ENCODE measurements at regions not wholly inside any gene's neighbourhood (a gene's known extent, or its start where the extent isn't known, plus 50 kb on each side); places are given as distances from the start of the nearest gene placed in this dataset.
"Not testable (repeated sequence)": the region's sequence is repeated elsewhere in the genome, so short reads cannot be mapped to it uniquely, and the experiment has no call there.

DNA sequence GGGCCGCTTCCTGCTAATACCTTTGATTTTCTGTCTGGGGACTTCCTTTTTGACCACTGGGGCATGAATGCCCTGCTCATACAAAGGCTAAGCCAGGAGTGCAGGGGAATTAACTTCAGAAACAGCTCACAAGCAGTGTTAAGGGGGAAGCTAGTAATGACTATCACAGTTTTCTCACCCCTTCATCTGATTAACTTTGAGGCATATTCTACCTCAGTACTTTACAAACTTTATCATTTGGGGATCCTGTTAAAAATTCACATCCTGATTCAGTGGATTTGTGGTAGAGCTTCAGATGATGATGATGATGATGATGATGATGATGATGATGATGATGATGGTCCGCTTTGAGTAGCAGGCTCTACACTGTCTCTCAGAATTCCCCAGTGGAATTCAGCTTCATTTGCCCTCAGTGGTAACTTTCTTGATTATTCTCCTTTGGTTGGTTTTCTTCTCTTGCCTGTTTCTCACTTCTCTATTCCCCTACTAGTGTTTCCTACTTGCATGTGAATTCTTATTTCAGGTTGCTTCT, 78.4 kb upstream of the TMEM170B start:
- DNase-seq (ENCODE audit: low spot score), result no peak

DNA sequence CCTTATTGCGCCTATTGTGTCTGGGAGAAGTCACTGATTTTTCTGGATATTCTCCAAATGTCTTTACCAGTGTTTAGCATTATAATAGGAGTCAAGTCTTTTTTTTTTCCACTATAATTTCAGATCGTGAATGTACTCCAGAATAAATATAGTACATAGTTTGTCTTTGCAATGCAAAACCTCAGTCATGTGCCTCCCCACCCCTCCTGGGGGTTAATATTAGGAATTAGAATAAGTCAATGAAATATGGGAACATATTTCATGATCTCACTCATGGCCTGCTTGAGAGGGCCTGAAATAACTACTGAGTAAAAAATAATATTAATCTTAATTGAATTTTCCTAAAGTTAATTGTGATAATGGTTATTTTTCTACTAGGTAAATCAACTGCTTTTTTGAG, 79.0 kb upstream of the TMEM170B start:
- intact Hi-C loops (cut with DNase I), result no loop called here
- no peak for DNase-seq (ENCODE audit: low spot score)

More for the DNA sequence above, 78.4 kb upstream of the TMEM170B start:
- intact Hi-C loops (cut with DNase I), result no loop called here

GRCh38 chr6:11457422-11457821, 80.1 kb upstream of the TMEM170B start:
- DNase-seq (ENCODE audit: low spot score); intact Hi-C loops (cut with DNase I): not testable (repeated sequence)

GRCh38 chr6:11452106-11452505, 85.4 kb upstream of the TMEM170B start:
- intact Hi-C loops (cut with DNase I), result not testable (repeated sequence)

GRCh38 chr6:11450037-11450436, 87.5 kb upstream of the TMEM170B start:
- intact Hi-C loops (cut with DNase I), result no loop called here
- DNase-seq (ENCODE audit: low spot score), result no peak

More at GRCh38 chr6:11452106-11452505, 85.4 kb upstream of the TMEM170B start:
- DNase-seq (ENCODE audit: low spot score), result not testable (repeated sequence)

DNA sequence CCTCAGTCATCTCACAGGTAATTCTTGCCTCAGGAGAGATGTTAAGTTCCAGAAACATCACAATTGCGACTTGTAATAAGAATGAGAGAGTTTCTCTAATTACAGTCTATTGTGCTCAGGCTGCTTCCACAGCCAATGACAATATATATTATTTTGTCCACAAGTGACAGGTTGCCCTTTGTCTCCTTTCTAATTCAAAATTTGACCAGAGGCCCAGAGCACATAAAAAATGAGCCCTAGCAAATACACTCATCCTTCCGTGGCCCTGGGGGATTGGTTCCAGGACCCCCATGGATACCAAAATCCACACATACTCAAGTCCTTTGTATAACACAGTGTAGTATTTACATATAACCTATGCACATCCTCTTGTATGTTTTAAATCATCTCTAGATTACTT, 88.1 kb upstream of the TMEM170B start:
- intact Hi-C loops (cut with DNase I), result no loop called here
- DNase-seq (ENCODE audit: low spot score), result no peak

GRCh38 chr6:11448038-11448437, 89.5 kb upstream of the TMEM170B start:
- intact Hi-C loops (cut with DNase I), result no loop called here
- DNase-seq (ENCODE audit: low spot score), result no peak

DNA sequence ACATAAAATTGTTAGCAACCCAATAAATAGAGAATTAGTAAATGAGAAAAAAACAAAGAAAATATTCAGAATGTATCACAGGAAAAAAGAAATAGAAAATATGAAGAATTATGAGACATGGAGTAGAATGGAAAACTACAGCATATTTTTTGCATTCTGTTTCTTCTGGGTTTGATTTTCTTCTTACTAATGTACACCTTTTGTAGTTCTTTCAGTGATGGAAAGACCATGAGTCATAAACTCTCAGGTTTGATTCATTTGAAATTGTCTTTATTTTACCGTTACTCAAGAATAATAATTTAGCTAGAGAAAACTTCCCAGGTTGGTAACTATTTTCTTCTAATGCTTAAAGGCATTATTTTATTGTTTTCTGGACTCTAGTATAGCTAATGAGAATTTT, 90.3 kb upstream of the TMEM170B start:
- intact Hi-C loops (cut with DNase I), result no loop called here
- DNase-seq (ENCODE audit: low spot score), result no peak

DNA sequence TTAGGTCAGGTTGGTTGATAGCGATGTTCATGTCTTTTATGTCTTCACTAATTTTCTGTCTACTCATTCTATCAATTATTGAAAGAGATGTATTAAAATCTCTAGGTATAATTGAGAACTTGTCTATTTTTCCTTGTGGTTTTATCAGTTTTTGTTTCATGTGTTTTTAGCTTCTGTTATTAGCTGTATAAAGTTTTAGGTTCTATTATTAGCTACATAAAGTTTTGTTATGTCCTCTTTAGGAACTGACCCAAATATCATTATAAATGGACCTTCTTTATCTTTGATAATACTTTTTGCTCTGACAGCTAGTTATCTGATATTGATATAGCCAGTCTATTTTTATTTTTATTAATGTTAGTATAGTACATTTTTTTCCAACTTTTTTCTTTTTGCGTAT, 92.4 kb upstream of the TMEM170B start:
- intact Hi-C loops (cut with DNase I), result no loop called here
- no peak for DNase-seq (ENCODE audit: low spot score)

- DNase-seq (ENCODE audit: low spot score); intact Hi-C loops (cut with DNase I): not testable (repeated sequence)
These were observed 94.4 kb upstream of the TMEM170B start for GRCh38 chr6:11443125-11443524.

DNA sequence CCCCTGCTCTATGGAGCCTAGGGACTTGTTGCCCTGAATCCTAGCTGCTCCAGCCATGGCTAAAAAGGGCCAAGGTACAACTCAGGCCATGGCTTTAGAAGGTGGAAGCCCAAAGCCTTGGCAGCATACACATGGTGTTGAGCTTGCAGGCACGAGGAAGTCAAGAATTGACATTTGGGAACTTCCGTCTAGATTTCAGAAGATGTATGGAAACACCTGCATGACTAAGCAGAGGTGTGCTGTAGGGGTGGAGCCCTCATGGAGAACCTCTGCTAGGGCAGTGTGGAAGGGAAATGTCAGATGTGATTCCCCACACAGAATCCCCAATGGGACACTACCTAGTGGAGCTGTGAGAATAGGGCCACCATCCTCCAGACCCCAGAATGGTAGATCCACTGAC, 95.1 kb upstream of the TMEM170B start:
- intact Hi-C loops (cut with DNase I), result no loop called here

DNA sequence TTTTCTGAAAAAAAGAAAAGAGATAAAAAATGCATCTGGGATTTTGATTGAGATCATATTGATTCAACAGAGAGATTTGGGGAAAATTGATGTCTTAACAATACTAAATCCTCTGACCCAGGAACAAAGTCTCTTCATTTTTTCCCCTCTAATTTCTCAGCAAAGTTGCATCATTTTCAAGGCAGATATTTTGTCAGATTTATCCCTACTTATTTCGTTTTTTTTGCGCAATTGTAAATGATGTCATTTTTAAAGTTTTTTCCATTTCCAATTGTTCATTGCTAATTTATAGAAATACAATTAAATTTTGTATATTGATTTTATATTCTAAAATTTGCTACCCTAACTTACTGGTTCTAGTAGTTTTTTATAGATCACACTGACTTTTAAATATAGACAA, 97.7 kb upstream of the TMEM170B start:
- no peak for DNase-seq (ENCODE audit: low spot score)
- intact Hi-C loops (cut with DNase I), result loop anchor here (10.0 kb wide), 3 partner anchors 55 to 195 kb away; no protein-coding TSS in a partner anchor

More for the DNA sequence above, 95.1 kb upstream of the TMEM170B start:
- DNase-seq (ENCODE audit: low spot score), result no peak

GRCh38 chr6:11439017-11439420, 98.5 kb upstream of the TMEM170B start:
- intact Hi-C loops (cut with DNase I), result loop anchor here (10.0 kb wide), 3 partner anchors 56 to 194 kb away; no protein-coding TSS in a partner anchor
- DNase-seq (ENCODE audit: low spot score), result no peak

DNA sequence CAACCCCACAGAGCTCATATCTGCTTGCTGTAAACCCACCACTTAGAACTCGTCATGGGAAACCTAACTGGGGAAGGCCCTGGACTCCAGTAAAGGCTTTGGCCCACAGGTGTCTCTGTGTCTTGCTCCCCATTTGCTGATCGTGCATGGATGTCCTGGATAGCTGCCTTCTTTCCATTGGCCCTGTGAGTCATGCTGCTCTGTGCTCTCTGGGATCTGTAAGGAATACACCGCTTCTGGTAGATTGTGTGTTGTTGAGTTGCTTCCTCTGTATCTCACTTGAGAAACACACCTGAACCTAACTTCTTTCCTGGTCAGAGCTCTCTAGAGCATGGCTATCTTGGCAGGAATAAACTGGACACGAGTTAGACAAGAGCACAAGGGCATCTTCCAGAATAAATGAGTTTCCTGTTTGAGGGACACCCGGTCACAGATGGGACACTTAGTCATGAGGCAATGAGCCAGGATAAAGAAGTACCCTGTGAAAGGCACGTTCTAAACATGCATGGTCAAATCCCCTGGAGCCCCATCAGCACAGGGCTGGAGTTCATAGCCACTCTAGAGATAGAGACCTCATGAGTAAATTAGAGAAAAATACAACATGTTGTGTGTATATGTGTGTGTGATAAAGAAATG, 99.6 kb upstream of the TMEM170B start:
- intact Hi-C loops (cut with DNase I), result loop anchor here (10.0 kb wide), 3 partner anchors 57 to 193 kb away; no protein-coding TSS in a partner anchor
- DNase-seq (ENCODE audit: low spot score), result no peak

DNA sequence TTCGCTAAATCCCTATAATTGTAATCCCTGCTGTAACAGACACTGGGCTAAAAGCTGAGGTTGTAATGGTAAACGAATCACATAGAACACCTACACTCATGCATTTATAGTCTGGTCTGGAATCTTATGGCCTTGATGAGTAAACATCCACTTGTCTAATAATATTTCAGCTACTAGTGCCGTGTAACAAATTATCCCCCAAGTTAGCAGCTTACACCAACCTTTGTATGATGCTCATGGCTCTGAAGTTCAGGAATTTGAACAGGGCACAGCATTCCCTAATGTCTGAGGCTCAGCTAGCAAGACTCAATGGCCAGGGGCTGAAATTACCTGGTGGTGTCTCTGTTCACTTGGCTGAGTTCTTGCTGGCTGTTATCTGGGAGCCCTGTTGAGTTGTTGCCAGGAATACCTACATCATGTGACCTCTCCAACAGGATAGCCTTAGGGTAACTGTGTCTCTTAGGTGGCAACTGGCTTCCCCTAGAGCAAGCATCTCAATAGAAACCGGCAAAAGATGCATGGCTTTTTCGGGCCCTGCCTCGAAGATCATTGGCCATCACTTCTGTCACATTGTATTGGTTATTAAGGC, 100.9 kb upstream of the TMEM170B start:
- no peak for DNase-seq (ENCODE audit: low spot score)
- intact Hi-C loops (cut with DNase I), result loop anchor here (10.0 kb wide), 3 partner anchors 58 to 192 kb away; no protein-coding TSS in a partner anchor

DNA sequence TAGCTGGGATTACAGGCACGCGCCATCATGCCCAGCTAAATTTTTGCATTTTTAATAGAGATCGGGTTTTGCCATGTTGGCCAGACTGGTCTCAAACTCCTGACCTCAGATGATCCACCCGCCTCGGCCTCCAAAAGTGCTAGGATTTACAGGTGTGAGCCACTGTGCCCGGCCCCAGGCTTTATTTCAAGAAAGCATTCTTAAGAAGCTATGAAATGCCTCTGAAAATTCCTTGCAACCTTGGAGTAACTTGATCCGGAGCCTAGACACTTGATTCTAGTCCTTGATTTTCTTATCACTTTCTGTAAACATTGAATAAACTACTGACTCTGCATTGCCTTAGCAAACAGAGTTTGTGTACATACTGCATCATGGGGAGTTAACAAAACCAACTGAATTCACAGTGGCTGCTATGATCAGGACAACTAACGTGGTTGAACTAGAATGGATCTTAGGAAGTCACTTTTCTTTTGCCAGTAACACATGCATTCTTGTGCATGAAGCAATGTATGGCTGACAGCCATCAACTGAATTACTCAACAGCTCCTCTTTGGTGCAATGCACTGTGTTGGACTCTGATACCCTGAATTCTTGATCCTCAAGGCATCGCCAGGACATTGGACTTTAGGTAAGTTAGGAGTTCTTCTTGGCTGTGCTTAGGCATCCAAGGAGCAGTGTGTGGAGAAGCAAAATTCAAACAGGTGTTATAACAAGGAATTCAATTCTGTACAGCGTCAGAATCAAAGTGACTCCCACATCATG, 102.8 kb upstream of the TMEM170B start:
- intact Hi-C loops (cut with DNase I), result loop anchor here (5.0 to 10.0 kb wide), 4 partner anchors 60 to 190 kb away; no protein-coding TSS in a partner anchor
- DNase-seq (ENCODE audit: low spot score), result no peak

- intact Hi-C loops (cut with DNase I), result loop anchor here (5.0 to 10.0 kb wide), 4 partner anchors 59 to 189 kb away; no protein-coding TSS in a partner anchor
- DNase-seq (ENCODE audit: low spot score), result no peak
These were observed 103.7 kb upstream of the TMEM170B start for GRCh38 chr6:11433860-11434259.

DNA sequence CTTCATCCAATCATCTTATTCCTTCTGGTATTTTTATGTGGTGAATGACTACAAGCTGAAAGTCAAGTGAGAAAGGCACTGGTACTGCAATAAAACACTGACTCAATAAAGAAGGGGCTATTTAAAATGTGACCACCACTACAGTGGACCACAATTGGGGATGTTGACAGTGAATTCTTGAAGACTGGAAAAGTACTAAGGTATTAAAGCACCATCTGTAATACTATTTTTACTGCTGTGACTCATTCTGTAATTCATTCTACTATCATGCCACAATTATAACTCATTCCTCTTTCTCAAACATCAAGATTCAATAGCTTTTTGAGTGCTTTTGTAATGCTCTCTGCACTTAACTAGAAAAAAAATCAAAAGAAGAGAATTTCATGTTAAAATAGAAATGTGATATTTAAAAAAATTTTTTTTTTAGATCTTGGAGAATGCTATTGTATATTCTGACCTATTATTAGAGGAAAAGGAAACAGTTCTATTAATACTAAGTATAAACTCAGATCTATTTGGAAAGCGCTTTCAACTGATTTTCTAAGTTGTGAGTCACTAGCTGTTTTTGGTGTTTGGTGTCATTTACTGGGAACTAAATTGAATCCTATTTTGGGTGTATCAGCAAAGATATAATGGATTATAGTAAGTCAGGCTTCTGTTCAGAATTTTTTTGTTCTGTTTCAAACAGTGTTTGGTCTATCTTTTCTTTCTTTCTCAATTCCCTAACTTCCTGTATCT, 104.7 kb upstream of the TMEM170B start:
- intact Hi-C loops (cut with DNase I), result loop anchor here (5.0 to 10.0 kb wide), 4 partner anchors 58 to 188 kb away; no protein-coding TSS in a partner anchor

GRCh38 chr6:11432091-11432490, 105.5 kb upstream of the TMEM170B start:
- intact Hi-C loops (cut with DNase I), result loop anchor here (5.0 to 10.0 kb wide), 4 partner anchors 57 to 187 kb away; no protein-coding TSS in a partner anchor
- no peak for DNase-seq (ENCODE audit: low spot score)

More for the DNA sequence above, 104.7 kb upstream of the TMEM170B start:
- DNase-seq (ENCODE audit: low spot score), result no peak
